ENCODE measurements at regions not wholly inside any gene's neighbourhood (a gene's known extent, or its start where the extent isn't known, plus 50 kb on each side); places are given as distances from the start of the nearest gene placed in this dataset.

DNA sequence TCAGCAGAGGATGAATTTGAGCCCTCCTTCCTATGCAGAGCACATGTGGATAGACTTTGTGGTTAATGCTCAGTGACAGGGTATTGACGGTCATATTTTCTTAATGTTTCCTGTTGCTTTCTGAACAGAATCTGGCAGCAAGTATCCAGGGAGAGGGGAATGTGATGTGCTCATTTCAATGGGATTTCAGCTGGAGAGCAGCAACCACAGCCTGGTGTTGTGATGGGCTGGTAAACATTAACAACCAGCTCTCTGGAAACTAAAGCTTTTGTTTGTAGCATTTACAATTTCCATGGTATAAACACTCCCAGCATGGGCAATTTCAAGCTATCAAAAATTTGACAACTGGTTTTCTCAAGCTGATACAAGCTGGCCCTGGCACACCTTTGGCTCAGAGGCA is 215.9 kb downstream of the SH2D4B start:
- Histone ChIP-seq H2AFZ (ENCODE audit: low read depth, low read length, severe bottlenecking) (no peak overlapping the region), H3K27ac (ENCODE audit: low read depth, low read length) (no peak overlapping the region), H3F3A (ENCODE audit: insufficient read depth) (no peaks in the 10 kb centered on the region)

DNA sequence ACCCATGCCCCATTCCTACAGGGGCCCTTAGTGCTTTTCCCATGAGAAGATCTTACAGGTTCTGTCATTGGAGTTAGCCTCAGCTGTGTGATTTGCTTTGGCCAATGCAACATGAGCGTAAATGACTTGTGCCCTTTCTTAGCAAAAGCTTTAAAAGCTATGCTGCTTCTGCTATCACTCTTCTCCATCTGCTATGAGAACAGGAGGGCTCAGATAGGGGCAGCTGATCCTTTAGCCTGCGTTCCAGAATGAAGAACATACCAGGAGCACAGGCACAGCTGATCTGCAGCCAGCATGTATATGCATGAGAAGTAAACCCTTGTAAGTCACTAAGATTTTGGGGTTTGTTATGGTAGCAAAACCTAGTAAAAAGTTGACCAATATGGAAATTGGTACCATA is 218.2 kb downstream of the SH2D4B start:
- Histone ChIP-seq H4K20me1 (ENCODE audit: low read depth, low read length) (no peaks in the 10 kb centered on the region), H3K36me3 (ENCODE audit: low read length) (no peaks in the 10 kb centered on the region), H3K9me2 (replicated peaks; ENCODE audit: insufficient read depth, low read length) (no peaks in the 10 kb centered on the region), H3K4me3 (ENCODE audit: insufficient read depth, low read length, poor library complexity, severe bottlenecking) (no peak overlapping the region), H3K79me2 (ENCODE audit: insufficient read depth, low read length) (no peaks in the 10 kb centered on the region), H3K9me3 (ENCODE audit: insufficient read depth, low read length) (no peaks in the 10 kb centered on the region), H3K9ac (ENCODE audit: low read length) (no peak overlapping the region), H3K27ac (ENCODE audit: low read depth, low read length) (no peak overlapping the region), H2AFZ (ENCODE audit: low read depth, low read length, severe bottlenecking) (no peak overlapping the region), H3K4me2 (ENCODE audit: low read depth, low read length, poor library complexity, severe bottlenecking) (no peak overlapping the region), H3K27me3 (ENCODE audit: low read length) (0 out of 2 replicates have a peak, but pooled peaks cover 2% of the 10 kb centered on the region), H3F3A (ENCODE audit: insufficient read depth) (no peaks in the 10 kb centered on the region)
- no peak for TF ChIP-seq EZH2phosphoT487 (conservative IDR thresholded peaks at IDR 0.05; ENCODE audit: low read length)
- TF ChIP-seq CTCF (IDR thresholded peaks at IDR 0.05; ENCODE audit: insufficient read depth, low read length, poor library complexity, severe bottlenecking): no peak

More for the DNA sequence above, 215.9 kb downstream of the SH2D4B start:
- Histone ChIP-seq H3K9me3 (ENCODE audit: insufficient read depth, low read length) (no peaks in the 10 kb centered on the region), H3K79me2 (ENCODE audit: insufficient read depth, low read length) (no peaks in the 10 kb centered on the region), H3K4me2 (ENCODE audit: low read depth, low read length, poor library complexity, severe bottlenecking) (no peak overlapping the region), H3K9ac (ENCODE audit: low read length) (no peak overlapping the region), H3K27me3 (ENCODE audit: low read length) (0 out of 2 replicates have a peak, but pooled peaks cover 2% of the 10 kb centered on the region), H3K36me3 (ENCODE audit: low read length) (no peaks in the 10 kb centered on the region), H3K9me2 (replicated peaks; ENCODE audit: insufficient read depth, low read length) (no peaks in the 10 kb centered on the region), H4K20me1 (ENCODE audit: low read depth, low read length) (no peaks in the 10 kb centered on the region), H3K4me3 (ENCODE audit: insufficient read depth, low read length, poor library complexity, severe bottlenecking) (no peak overlapping the region)
- no peak for TF ChIP-seq EZH2phosphoT487 (conservative IDR thresholded peaks at IDR 0.05; ENCODE audit: low read length)
- TF ChIP-seq CTCF (IDR thresholded peaks at IDR 0.05; ENCODE audit: insufficient read depth, low read length, poor library complexity, severe bottlenecking): no peak

DNA sequence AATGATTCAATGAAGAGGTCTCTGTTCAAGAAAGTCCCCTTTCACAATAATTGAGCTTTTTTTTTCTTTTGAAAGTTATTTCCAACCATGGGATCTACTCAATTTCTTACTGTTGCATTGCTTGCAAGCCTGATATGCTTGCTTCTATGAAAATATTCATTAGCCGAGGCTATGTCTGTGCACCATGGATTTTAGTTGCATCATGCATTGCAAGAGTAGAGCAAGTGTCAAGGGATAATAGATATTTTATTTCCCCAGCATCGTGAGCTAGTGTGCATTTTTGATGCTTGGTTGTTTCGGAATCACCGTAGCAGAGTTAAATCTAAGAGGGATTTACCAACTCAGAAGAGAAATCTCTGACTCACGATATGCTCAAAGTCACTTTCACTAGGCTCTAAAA is 222.0 kb downstream of the SH2D4B start:
- Histone ChIP-seq H3K79me2 (ENCODE audit: insufficient read depth, low read length) (no peaks in the 10 kb centered on the region), H3F3A (ENCODE audit: insufficient read depth) (no peaks in the 10 kb centered on the region), H3K4me3 (ENCODE audit: insufficient read depth, low read length, poor library complexity, severe bottlenecking) (no peak overlapping the region), H3K4me2 (ENCODE audit: low read depth, low read length, poor library complexity, severe bottlenecking) (no peak overlapping the region), H4K20me1 (ENCODE audit: low read depth, low read length) (no peaks in the 10 kb centered on the region), H3K27ac (ENCODE audit: low read depth, low read length) (no peak overlapping the region), H3K36me3 (ENCODE audit: low read length) (no peaks in the 10 kb centered on the region), H3K9me3 (ENCODE audit: insufficient read depth, low read length) (no peaks in the 10 kb centered on the region), H2AFZ (ENCODE audit: low read depth, low read length, severe bottlenecking) (no peak overlapping the region), H3K9ac (ENCODE audit: low read length) (no peak overlapping the region), H3K27me3 (ENCODE audit: low read length) (0 out of 2 replicates have a peak, but pooled peaks cover 2% of the 10 kb centered on the region), H3K9me2 (replicated peaks; ENCODE audit: insufficient read depth, low read length) (no peaks in the 10 kb centered on the region)
- no peak for TF ChIP-seq EZH2phosphoT487 (conservative IDR thresholded peaks at IDR 0.05; ENCODE audit: low read length)
- no peak for TF ChIP-seq CTCF (IDR thresholded peaks at IDR 0.05; ENCODE audit: insufficient read depth, low read length, poor library complexity, severe bottlenecking)

All from SU-DHL-6 (cell line).